ENCODE measurements at regions not wholly inside any gene's neighbourhood (a gene's known extent, or its start where the extent isn't known, plus 50 kb on each side); places are given as distances from the start of the nearest gene placed in this dataset.

DNA sequence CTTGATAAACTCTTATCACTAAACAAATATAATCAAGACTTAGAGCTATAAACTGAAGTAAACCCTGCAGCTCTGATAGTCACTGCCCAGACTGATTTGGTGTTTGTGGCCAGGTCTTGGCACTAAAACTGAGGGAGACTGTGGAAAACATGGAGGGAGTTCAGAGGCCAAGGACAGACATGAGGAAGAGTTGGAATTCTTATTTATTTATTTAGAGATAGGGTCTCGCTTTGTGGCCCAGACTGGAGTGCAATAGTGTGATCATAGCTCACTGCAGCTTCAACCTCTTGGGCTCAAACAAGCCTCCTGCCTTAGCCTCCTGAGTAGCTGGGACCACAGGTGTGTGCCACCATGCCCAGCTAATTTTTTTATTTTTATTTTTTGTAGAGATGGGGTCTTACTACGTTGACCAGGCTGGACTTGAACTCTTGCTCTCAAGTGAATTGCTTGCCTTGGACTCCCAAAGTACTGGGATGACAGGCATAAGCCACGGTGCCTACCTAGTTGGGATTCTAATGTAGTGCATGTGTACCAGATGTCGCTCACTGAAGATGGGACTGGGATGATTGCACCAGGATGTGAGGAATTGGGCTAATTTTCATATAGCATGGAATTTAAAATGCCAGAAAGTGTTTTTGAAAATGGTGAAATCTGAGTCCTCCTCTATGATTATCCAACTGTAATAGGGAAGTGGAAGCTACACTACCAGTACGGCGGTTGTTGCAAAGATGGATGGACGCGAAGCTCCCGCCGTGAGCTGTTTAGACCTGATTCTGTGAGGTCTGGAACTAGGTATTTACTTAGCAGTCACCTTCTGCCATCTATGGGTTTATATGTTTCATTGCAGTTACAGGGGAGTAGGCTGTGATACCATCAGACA lies 52.7 kb upstream of the CTLA4 start:
- no peak overlapping the region for H3K4me3 Mint-ChIP-seq
- peak; percentile 26 for DNase-seq (ENCODE audit: low read depth, low spot score)
- H3K9me3 Mint-ChIP-seq: no peaks in the 10 kb centered on the region
- H3K27me3 Mint-ChIP-seq (ENCODE audit: low read depth): peaks cover 18% of the 10 kb centered on the region
- no peaks in the 10 kb centered on the region for H3K36me3 Mint-ChIP-seq (ENCODE audit: low read depth)
- TF ChIP-seq, protein P1, sequence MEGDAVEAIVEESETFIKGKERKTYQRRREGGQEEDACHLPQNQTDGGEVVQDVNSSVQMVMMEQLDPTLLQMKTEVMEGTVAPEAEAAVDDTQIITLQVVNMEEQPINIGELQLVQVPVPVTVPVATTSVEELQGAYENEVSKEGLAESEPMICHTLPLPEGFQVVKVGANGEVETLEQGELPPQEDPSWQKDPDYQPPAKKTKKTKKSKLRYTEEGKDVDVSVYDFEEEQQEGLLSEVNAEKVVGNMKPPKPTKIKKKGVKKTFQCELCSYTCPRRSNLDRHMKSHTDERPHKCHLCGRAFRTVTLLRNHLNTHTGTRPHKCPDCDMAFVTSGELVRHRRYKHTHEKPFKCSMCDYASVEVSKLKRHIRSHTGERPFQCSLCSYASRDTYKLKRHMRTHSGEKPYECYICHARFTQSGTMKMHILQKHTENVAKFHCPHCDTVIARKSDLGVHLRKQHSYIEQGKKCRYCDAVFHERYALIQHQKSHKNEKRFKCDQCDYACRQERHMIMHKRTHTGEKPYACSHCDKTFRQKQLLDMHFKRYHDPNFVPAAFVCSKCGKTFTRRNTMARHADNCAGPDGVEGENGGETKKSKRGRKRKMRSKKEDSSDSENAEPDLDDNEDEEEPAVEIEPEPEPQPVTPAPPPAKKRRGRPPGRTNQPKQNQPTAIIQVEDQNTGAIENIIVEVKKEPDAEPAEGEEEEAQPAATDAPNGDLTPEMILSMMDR (conservative IDR thresholded peaks at IDR 0.05): peak; percentile 84
- H3K4me1 Mint-ChIP-seq: peaks cover 20% of the 10 kb centered on the region
- H3K27ac Mint-ChIP-seq (ENCODE audit: unreplicated experiment): no peak overlapping the region

DNA sequence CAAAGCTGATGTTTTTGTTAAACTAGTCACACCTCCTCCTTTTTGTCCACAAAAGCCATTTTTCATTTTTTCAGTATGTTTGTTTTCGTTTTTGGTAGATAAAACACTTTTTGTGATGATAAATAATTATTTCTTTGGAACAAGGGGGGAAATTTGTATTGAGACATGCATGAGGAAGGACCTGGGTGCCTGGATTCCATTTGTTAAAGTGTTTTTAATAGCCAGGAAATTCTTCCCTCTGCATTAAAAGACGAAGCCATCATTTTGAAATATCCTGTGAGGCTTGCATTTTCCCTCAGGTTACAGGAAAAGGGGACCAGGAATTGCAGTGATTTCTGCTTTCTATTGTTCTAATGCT lies 52.1 kb upstream of the CTLA4 start:
- no peak for DNase-seq (ENCODE audit: low read depth, low spot score)
- Mint-ChIP-seq H3K4me3 (no peak overlapping the region), H3K27ac (ENCODE audit: unreplicated experiment) (no peak overlapping the region), H3K4me1 (peaks cover 16% of the 10 kb centered on the region), H3K9me3 (no peaks in the 10 kb centered on the region), H3K27me3 (ENCODE audit: low read depth) (peaks cover 18% of the 10 kb centered on the region), H3K36me3 (ENCODE audit: low read depth) (no peaks in the 10 kb centered on the region)
- TF ChIP-seq, protein P1 (conservative IDR thresholded peaks at IDR 0.05): no peak

DNA sequence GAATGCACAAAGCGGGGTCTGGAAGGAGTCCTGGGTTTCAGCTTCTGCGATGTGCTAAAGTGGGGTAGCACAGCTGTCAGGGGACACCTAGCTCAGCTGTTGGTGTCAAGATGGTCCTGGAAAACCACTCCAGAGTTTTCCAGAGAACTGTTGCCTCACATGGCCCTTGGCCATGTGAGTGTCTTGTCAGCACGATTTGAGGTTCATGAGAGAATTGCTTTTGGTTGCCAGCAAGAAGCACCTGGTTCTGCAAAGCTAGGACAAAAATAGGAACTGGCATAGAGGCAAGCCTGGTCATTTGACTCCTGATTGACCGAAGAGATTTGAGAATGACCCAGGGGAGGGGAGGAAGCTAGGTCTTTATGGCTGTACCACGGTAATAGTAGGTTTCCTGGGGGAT lies 50.4 kb upstream of the CTLA4 start:
- Mint-ChIP-seq H3K27ac (ENCODE audit: unreplicated experiment) (no peak overlapping the region), H3K9me3 (no peaks in the 10 kb centered on the region), H3K27me3 (ENCODE audit: low read depth) (peaks cover 18% of the 10 kb centered on the region), H3K4me1 (peaks cover 9% of the 10 kb centered on the region), H3K4me3 (no peak overlapping the region), H3K36me3 (ENCODE audit: low read depth) (no peaks in the 10 kb centered on the region)
- DNase-seq (ENCODE audit: low read depth, low spot score): no peak
- TF ChIP-seq, protein P1 (conservative IDR thresholded peaks at IDR 0.05): no peak
